ENCODE measurements at regions not wholly inside any gene's neighbourhood (a gene's known extent, or its start where the extent isn't known, plus 50 kb on each side); places are given as distances from the start of the nearest gene placed in this dataset.
"Not testable (repeated sequence)": the region's sequence is repeated elsewhere in the genome, so short reads cannot be mapped to it uniquely, and the experiment has no call there.

DNA sequence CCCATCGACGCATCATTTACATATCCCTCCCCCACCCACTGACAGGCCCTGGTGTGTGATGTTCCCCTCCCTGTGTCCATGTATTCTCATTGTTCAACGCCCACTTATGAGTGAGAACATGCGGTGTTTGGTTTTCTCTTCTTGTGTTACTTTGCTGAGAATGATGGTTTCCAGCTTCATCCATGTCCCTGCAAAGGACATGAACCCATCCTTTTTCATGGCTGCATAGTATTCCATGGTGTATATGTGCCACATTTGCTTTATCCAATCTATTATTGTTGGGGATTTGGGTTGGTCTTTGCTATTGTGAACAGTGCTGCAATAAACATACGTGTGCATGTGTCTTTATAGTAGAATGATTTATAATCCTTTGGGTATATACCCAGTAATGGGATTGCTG, 243.3 kb downstream of the TTC6 start:
- DNase-seq (ENCODE audit: low read depth in 4 of 4, low spot score in 3 of 4): not testable (repeated sequence)

DNA sequence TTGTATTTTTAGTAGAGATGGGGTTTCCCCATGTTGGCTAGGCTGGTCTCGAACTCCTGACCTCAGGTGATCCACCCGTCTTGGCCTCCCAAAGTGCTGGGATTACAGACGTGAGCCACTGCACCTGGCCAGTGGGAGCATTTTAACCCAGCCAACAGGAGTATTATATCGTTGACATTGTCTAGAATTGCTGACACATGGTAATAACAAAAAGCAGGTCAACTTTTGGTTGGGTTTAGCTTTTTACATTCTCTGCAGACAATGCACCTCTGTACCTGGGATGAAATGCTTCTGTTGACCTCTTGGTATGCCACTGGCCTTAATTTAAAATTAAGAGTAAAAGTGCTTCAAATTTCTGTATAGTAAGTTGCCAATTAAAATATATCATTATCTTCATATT, 245.6 kb downstream of the TTC6 start:
- not testable (repeated sequence) for DNase-seq (ENCODE audit: low read depth in 4 of 4, low spot score in 3 of 4)

DNA sequence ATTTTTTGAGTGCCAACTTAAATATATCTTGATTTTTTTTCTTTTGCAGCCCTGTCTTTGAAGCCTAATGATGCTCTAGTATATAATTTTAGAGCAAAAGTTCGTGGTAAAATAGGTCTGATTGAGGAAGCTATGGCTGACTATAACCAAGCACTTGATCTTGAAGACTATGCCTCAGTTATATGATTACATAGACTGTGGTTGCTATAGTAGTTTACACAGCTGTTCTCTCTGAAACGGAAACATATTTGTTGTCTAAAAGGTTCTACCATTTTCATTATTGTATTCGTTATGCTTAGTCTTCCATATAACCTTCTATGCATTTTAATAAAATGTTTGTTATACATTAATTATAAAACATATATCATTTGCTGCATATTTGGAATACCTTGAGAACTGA, 246.7 kb downstream of the TTC6 start:
- no peak for DNase-seq (ENCODE audit: low read depth in 4 of 4, low spot score in 3 of 4)

DNA sequence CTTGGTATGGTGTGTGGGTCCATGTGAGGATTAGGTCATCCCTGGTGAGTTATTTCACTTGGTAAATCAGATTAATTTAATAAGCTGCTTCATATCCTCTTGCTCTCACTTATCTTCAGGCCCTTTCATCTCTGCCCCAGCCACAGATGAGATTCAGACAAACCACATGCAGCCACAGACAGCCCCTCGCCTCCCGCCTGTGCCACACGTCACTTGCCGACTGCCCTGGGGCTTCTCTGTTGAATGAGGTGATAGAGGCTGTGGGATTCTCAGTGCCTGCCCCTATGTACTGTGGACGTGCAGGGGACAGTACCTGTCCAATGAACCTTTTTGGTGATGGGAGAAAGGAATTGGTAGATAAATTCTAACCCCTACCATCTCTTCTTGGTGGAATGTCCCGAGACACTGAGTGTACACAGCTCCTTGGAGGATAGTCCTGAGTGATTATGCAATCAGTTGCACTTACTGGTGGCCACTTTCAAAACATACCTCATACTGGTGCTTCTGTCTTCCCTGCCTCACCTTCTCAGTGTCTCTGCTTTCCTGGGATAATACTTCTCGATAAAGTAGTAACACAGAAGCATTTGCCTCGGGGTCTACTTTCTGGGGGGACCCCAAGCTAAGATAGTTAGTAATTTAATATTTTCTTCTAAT, 248.7 kb downstream of the TTC6 start:
- DNase-seq (ENCODE audit: low read depth in 4 of 4, low spot score in 3 of 4): no peak

DNA sequence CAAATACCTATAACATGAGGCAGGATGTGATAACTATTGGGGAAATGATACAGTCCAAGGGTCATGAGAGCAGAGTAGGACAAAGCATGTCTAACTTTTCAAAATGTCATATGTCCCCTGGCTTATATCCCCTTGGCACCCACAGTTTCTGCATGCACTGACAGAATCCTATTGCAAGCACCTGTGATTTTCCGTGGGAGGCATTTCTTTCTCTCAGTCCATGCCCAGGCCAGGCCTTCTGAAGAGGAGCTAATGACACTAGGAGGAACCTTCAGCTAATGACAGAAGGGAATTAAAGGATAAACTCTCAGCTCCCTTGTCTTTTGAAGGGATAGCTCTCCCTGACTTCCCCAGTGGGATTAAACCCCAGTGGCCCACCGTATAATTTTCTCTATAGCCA, 249.2 kb downstream of the TTC6 start:
- DNase-seq (ENCODE audit: low read depth in 4 of 4, low spot score in 3 of 4): no peak

DNA sequence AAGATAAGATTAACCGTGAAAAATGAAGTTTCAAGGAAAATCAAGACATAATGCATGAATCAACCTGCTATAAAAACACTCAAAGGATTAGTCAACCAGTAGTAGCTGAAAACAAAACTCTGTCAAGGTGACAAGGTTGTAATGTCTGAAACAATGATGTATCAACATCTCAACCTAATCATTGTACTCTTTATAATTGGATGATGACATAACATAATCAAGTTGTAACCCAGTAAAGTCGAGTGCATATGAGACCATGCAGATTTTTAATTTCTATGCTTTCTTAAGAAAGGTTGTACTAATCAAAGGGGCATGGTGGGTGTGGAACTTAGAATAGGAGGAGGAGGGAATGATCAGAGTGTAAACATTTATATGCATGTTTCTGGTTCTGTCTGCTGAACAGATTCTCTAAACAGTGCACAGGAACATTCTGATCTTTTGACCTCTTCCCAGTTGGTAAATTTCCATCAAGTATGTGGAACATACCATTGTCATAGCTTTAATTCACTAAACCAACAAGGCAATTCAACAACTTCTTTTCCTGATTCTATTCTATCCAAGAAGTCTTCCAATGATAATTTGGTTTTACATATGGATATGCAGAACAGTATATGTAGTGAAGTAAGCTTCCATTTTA, 253.7 kb downstream of the TTC6 start:
- DNase-seq (ENCODE audit: low read depth in 4 of 4, low spot score in 3 of 4): no peak

DNA sequence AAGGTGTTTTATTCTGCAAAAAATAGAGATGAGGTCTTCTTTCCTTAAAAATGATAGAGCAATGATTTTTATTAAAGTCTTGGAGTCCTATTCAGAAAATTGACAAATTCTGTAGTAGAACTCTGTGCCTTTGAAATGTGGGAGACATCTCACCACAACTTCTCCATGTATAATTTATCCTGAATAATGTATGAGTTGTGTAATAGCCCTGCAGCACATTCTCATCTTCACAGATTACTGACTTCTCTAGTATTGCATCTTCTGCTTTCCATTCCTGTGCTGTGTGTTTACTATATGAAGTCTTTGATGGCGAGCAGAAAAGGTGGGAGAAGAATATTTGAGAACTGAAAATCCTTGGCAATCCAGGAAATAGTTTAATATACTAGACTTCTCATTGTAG, 255.6 kb downstream of the TTC6 start:
- DNase-seq (ENCODE audit: low read depth in 4 of 4, low spot score in 3 of 4): no peak

DNA sequence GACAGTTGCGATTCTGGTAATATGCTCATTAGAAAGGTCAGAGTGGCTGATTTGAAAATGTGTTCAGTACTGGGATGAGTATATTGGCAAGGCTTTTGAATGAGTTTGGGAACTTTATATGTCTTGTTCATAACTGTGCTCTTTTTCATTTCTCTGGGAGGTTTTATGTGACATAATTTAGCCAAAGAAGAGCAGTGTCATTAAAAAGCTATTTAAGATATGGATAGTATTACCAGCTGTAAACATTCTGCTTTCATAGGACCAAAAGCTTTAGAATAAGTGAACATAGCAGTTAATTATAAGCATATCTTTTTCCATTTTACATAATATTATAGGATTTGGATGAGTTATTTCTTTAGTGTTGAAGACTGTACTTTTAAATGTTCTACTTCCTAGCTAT, 260.4 kb downstream of the TTC6 start:
- DNase-seq (ENCODE audit: low read depth in 4 of 4, low spot score in 3 of 4): no peak

DNA sequence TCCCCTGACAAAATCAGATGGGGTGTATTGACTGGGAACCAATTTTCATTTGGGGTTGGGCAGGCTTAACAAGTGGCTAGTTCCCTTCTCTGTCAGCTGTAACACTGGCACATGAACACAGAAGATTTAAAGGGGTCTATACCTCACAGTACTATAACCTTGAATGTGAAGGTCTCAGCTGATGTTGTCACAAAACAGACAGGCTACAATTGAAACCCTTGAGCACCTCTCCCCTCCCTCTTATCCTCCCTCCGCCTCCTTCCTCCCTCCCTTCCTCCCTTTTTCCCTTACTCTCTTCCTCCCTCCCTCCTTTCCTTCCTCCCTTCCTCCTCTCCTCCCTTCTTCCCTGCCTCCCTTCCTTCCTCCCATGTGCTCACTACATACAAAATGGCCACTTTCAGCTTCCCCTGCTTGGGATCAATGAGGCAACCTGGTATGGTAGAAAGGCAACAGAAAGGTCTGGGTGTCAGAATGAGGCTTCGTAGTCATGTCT, 262.4 kb downstream of the TTC6 start:
- DNase-seq (ENCODE audit: low read depth in 4 of 4, low spot score in 3 of 4): no peak

DNA sequence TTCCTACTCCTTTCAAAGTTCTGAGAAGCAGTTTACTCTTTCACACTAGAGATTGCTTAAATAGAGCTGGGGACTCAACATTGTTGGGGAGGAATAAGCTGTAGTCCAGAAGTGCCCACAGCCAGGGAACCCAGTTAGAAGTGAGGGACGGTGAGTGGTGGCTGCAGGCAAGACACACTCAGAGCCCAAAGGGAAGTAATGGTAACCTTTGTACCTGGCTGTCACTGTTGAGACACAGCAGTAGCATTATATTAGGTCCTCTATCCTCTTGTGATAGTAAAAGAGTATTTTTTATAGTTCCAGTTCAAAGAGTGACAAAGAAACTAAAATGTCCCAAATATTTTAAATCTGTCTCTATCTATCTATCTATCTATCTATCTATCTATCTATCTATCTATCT, 263.3 kb downstream of the TTC6 start:
- no peak for DNase-seq (ENCODE audit: low read depth in 4 of 4, low spot score in 3 of 4)

DNA sequence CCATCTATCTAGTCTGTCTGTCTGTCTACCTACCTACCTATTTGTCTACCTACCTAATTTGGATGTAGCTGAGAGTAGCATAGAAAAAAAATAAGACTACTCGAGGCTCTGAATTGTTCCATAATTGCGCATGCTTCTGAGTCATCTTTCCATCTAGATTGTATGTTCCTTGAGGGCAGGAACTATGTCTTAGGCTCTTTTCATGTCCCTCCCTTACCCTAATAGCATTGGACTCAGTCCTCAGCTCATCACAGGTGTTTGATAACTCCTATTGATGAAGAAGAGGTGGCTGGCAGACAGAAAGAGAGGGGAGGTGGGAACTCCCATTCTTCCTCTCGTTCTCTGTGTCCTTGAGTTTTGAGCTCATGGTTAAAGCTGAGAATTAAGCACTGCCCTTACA, 263.7 kb downstream of the TTC6 start:
- DNase-seq (ENCODE audit: low read depth in 4 of 4, low spot score in 3 of 4): no peak

DNA sequence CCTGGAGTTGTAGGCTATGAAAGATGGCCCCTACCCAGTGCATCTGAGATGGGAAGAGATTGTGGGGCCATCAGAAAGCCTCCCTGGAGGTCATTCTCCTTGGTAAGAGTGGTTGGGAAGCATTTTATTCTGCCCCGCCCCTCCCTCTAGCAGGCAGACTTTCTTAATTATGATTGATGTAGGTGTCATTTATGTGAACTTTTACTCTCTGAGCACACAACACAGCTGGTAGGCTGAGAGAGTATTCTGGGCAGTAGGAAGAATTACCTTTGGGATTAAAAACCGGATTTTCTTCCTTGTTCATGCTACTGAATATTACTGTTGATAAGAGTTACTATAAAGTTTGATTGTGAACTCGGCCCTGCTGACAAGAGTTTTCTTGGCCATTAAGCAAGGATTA, 266.8 kb downstream of the TTC6 start:
- DNase-seq (ENCODE audit: low read depth in 4 of 4, low spot score in 3 of 4): no peak

DNA sequence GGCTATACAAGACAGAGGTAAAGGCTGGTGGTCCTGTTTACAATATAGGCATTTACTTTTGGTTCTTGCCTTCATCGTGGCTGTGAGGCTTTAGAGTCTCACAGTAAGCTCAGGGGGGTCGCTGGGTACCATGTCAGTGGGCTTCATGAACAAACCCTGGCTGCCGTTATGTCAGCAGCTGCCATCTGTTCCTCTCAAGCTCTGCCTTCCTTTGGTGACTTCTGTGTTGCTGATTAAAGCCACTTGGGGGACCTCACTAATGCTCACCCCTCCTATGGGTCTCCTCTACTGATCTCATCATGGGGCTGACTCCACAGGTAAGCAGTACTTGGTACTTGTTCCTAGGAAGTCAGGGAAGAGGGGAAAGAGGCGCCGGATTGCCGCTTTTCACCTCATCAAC, 268.7 kb downstream of the TTC6 start:
- no peak for DNase-seq (ENCODE audit: low read depth in 4 of 4, low spot score in 3 of 4)

DNA sequence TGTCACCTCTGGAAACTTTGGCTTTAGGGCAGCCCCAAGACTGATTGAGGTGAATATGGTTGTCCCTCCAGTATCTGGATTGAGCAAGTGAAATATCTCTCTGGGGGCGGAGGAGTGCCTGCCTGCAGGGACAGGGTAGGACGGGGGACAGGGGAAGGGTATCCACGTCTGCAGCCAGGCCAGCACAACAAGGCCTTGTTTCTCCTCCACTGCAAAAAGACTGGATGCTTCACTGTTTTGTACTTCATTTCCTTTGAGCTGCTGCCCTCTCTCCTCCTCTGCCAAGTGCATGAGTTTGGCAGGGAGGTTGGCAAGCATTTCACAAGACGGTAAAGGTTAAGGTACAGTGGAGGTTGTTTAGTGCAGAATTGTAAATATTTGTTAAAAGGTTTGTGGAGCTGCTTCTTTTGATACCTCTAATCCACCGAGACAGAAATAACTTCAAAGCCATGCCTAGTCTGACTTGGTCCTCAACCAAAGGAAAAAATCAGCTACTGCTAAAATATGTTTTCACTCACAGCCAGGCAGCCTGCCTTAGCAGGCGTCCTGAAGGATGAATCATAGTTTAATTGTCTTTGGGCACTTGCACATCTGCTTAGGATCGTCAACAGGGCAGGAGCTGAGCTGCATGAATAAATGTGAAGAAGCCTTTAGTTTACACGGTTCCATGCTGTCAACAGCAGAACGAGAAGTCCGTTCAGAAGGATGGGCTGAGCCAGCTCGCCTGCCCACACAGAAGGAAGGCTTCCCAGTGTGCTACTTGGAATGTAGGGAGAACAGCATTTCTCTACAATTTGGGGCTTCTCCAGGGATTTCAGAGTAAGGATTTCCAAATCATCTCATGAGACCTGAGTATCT, 269.7 kb downstream of the TTC6 start:
- DNase-seq (ENCODE audit: low read depth in 4 of 4, low spot score in 3 of 4): no peak

DNA sequence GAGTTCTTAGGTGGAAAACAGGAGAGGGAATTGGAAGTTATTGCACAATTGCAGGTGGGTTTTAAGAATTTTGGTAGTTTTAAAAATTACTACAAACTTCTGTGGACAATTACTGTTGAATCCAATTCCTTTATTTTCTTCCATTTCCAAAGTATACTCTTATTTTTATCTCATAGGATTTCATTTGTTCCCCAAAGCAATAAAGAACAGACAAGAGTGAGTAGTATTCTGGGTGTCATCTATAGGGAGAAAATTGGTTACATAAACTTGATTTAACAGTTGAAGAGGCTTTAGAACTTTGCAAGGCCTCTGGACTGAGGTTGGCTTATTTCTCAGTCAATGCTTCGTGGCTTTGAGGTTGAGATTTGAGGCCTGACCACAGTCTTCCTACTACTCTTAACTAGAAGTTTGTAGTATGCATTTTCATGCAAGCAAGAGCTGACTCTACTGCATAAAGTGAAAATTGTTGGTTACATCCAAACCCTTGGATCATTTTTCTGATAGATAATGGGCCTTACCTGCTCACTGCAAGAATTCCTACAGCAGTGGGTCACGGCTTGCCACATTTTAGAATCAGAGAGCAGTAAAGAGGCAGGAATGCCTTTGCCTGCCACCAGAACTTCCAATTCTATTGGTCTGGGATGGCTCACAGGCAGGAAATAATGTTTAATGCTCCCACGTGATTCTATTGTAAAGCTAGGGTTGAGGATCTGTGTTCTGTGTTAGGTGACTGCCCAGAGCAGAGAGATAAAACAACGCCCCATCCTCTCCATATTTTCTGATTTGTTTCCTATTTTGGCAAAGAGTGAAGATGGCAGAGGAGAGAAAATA, 270.5 kb downstream of the TTC6 start:
- no peak for DNase-seq (ENCODE audit: low read depth in 4 of 4, low spot score in 3 of 4)

DNA sequence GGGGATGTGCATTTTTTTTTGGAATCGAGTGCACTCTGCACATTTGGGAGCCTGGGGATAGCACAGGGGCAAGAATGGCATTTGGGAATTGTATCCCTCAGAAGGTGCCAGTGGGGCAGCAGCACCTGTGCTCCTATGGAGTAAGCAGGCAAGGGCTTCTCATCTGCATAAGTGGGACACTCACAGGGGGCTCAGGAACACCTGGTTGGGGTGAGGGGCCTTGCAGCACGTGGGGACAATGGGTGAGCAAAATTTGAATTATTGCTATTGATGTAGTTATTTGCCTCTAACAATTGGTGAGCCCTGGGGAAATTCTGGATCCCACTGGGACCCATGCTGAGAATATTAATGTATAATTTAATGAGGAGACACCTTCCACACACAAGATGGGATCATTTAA, 274.2 kb downstream of the TTC6 start:
- DNase-seq (ENCODE audit: low read depth in 4 of 4, low spot score in 3 of 4): no peak

DNA sequence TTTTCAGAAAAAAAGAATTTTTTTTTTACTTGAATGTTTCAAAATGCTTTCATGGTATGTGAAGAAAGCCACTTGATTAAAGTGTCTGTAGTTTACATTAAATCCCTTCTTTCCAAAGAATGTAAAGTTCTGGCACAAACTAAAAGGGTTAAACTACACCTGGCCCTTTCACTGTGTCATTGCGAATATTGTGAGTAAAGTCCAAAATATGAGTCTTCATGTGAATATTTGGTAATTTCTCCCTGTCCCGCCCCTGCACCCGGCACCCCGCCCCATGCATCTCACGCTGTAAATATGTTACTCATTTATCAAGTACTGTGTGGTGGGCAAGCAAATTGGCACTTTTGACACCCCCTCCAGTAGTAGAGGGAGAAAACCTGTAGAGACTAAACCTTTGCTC, 274.7 kb downstream of the TTC6 start:
- no peak for DNase-seq (ENCODE audit: low read depth in 4 of 4, low spot score in 3 of 4)

DNA sequence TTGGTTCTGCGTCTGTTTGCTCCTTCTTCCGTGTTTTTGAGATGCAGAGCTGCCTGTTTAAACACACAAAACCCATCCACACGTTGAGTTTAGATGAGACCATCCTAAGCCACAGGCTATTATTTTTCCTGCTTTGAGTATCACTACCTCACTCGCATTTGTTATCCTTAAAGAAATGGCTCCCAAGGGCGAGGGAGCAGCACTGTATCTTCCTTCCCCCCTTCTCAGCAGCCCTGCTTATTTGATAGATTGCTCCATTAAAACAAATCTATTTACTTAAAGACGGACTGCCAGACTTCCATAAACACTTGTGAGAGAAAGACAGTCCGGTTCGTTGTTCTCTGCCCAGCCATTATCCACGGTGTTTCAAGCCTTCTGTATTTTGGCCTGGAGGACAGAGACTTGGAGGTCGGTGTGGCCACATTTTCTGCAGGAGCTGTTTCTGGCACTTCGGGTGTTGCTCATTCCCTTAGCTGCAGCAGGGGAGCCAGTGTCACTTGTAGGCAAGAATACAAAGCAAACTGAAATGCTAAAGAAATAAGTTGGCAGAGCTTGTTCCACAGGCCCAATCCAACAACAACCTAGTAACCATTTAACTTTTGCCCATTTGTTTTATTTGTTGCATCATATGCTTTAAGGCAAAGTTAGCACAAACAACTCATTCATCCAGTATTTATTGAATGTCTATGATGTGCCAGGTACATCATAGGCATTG, 275.4 kb downstream of the TTC6 start:
- DNase-seq (ENCODE audit: low read depth in 4 of 4, low spot score in 3 of 4): no peak

DNA sequence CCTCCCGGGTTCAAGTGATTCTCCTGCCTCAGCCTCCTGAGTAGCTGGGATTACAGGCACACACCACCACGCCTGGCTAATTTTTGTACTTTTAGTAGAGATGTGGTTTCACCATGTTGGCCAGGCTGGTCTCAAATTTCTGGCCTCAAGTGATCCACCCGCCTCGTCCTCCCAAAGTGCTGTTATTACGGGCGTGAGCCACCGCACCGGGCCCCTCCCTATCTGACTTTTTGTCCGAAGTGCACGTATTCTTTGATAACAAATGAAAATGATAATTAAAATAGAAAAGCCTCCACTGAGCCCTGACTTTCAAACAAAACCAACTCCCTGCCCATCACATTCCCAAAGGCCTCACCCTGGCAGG, 278.6 kb downstream of the TTC6 start:
- not testable (repeated sequence) for DNase-seq (ENCODE audit: low read depth in 4 of 4, low spot score in 3 of 4)

DNA sequence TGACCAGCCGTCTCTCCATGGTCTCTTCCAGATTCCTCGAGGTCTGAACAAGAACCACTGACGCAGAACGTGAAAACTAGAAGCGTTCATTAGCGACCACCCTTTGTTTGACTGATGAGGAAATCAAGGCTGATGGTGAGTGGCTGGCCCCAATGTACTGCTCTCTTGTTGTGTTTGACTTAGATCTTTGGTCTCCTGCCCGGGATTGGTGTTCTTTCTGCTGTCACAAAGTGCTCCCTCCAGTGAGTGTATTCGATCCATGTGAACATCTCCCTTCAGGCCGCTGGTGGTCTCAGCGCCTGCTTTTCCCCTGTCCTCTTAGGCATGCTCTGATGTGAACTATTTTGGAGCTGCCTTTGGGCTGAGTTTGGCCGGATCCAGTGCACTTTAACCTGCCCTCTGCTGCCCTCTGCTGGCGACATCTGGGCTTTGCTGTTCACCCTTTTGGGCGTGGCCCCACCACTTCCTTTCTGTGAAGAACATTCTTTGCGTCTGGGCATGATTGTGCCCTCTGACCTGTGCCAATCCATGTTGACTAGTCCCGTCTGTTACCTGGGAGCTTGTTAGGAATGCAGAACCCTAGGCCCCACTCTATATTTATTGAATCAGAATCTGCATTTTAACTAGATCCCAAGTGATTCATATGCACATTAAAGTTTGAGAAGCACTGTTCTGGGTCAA, 279.1 kb downstream of the TTC6 start:
- DNase-seq (ENCODE audit: low read depth in 4 of 4, low spot score in 3 of 4): peak; percentile 31 to 52 (median 37)
